ENCODE measurements at regions not wholly inside any gene's neighbourhood (a gene's known extent, or its start where the extent isn't known, plus 50 kb on each side); places are given as distances from the start of the nearest gene placed in this dataset.
"Not testable (repeated sequence)": the region's sequence is repeated elsewhere in the genome, so short reads cannot be mapped to it uniquely, and the experiment has no call there.

DNA sequence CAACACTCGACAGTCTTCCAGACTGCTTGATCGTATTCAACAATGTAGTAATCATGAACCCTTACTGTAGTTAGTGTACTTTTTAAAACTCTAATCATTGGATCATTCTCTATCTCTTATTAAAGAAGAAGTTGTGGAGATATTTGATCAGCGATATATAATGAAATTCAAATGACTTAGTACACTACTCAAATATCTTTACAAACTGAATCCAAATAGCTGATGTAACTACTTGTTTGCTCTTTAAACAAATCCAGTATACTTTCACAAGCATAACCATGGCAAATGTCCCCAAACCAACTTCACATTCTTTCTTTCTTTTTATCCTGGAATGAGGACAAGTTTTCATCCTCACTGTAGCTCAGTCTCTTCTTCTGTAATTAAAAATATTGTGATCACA lies 1569.9 kb upstream of the ADGRL3 start:
- DNase-seq = no peak

DNA sequence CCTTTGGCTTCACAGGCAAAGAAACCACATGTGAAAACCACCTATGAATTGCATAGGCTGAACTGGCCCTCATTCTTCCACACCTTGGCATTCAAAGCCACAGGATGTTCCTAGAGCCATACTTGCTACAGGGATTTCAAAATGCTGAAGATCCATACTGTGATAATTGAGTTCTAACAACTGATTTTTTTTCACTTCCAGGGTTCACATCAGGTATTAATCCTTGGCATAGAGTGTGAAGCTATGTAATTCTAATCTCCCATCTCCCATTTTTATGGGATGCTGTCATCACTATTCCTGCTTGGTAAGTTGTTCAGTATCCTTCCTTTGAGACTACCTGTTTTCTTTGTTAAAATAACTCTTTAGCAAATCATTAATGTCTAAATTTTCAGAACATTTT lies 1569.2 kb upstream of the ADGRL3 start:
- no peak for DNase-seq

DNA sequence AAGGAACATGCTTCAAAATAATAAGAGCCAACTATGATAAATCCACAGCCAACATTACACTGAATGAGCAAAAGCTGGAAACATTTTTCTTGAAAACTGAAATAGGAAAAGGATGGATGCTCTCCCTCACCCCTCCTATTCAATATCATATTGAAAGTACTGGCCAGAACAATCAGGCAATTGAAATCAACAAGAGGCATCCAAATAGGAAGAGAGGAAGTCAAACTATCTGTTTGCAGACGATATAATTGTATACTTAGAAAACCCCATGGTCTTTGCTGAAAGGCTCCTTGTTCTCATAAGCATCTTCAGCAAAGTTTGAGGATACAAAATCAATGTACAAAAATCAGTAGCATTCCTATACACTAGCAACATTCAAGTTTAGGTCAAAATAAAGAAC lies 1562.5 kb upstream of the ADGRL3 start:
- no peak for DNase-seq

DNA sequence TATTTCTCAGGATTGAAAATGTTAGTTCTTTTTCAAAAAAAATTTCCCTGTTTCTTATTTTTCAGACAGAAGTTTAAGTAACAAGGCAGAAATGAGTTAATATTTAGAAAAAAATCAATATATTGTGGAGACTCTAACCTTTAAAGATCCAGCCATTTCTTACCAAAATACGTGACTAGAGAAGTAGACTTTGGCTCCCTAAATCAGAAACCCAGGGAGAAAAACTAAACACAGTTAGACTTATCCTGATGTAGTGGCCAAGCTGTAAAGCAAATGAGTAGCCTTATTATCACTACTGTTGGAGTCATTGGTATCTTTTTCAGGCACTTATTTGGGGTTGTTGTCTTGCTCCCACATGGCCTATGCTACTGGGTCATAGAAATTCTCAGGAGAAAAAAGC lies 1556.4 kb upstream of the ADGRL3 start:
- DNase-seq = no peak

DNA sequence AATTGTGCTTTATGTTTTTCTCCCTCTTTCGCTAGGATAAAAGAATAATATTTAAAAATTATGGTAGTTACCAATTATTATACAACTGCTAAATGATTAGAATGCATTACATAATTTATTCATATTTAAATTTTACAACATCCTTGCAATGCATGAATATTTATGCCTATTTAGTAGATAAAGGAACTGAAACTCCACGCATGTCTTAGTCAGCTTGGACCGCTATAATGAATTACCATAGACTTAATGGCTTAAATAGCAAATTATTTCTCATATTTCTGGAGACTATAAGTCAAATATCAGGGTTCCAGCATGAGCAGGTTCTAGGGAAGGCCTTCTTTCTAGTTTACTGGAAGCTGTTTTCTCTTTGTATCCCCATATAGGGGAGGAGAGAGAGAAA lies 1555.4 kb upstream of the ADGRL3 start:
- no peak for DNase-seq

DNA sequence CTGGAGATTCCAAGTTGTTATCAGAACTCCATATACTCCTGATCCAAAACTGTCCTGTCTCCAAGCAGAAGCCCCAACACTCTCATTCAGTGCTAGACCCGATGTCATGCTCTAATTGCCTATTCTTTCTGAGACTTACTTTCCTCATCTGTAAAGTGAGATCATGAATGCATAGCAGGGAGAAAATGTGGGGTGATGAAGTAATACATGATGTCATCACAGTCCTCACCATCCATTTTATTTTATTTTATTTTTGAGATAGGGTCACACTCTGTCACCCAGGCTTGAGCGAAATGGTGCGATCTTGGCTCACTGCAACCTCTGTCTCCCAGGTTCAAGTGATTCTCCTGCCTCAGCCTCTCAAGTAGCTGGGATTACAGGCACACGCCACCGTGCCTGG lies 1554.0 kb upstream of the ADGRL3 start:
- DNase-seq = no peak

DNA sequence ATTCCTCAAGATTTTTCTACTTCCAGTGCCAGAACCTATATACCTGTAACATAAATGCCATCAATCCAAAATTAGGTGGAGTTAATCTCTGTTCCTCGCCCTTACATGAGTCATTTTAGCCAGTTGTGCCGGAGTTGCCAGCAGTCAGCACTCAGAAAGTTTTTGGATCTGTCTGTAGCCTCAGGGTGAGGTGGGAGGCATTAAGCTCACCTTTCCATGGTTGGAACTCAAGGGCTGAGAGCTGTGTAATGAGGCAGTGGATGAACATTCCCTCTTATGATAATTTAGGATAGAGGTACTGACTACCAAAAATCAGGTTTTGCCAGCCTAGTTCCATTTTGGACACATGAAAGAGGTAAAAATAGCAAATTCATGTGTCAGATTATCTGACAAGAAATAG lies 1553.1 kb upstream of the ADGRL3 start:
- DNase-seq = no peak

DNA sequence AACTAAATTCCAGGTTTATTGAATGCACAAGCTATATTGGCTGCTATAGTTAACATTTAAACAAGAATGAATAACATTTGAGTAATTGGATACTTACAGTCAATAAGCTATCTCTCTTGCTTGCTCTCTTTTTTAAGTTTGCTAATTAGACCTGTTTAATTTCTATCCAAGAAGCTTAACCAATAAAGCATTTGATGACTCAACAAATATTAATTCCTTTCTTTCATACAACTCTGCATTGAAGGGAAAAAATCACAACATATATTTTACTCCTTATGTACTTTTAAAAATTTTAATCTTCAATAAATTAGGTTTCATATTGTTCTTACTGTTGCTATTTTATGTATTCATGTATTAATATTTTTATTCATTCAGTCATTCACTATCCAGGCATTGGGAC lies 1552.6 kb upstream of the ADGRL3 start:
- no peak for DNase-seq

DNA sequence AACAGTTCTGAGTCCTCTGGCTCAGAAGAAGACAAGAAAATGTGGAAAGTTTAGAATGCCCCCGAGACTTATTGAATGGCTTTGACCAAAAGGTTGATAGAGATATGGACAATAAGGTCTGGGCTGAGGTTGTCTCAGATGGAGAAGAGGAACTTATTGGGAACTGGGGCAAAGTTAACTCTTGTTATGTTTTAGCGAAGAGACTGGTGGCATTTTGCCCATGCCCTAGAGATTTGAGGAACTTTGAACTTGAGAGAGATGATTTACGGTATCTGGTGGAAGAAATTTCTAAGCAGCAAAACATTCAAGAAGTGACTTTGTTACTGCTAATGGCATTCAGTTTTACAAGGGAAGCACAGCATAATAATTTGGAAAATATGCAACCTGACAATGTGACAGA lies 1549.3 kb upstream of the ADGRL3 start:
- DNase-seq = no peak

DNA sequence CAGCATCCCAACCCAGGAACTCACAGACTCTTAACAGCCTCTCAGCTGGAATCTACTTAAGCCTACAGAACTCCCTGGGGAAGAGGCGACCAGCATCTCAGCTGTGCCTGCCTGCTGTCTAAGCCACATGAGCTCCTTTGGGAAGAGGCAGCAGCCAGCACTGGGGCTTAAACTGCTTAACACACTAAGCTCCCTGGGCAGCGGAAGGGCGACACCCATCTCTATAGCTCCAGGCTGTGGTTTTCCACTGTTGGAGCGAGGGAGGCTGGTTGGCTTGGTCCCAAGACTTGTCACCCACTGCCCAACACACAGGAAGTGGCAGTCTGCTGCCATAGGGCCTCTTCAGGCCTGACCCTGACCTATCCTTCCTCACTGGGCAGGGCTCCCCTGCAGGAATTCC lies 1544.1 kb upstream of the ADGRL3 start:
- peak; percentile 36 for DNase-seq

DNA sequence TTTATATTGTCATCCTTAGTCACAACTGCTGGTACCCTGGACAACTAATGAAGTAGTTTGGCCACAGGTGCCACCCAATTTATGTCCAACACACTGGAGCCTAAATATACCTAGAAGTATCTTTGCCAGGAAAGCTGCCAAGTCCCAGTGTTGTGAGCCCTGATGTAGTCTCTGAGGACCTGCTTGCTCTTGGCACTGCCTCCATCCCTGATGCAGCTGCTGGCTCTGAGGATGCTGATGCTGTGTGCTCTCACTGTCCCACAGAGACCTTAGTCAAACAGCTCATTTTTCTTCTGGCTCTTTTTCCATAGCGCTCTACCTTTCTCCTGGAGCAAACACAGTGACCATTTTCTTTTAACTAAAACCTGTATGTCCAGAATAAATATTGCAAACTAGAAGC lies 1535.4 kb upstream of the ADGRL3 start:
- DNase-seq = no peak

DNA sequence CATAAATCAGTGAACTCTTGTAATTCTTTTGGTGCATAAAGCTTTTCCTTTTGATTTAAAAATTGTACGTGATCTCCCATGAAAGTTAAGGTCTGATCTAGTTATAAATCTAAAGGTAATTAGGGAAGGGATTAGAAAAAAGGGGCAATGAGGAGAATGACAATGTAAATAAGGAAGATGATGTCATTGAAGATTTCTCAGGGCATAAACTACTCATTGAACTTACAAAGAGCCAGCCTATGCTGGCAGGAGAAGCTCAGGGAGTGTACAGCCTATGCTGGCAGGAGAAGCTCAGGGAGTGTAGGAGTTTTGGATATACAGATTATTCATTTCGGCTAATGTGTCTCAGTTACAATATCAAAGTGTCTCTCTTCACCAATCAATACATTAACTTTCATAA lies 1533.5 kb upstream of the ADGRL3 start:
- no peak for DNase-seq

DNA sequence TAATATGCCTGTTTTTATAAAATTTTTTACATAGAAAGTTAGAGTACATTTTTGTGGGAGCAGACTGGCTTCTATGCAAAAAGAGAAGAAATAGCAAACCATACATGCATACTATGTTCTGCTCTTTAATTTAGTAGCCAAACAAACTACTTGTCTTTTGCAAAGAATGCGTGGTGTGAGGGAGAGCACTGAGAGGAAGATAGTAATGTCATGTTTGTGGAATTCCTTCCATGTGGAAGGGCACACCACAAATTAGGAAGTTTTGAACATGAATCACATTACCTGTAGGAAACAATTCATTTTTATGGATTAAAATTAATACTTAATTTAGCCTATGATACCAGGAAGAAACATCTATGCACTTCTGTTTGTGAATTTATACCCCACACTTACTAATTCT lies 1529.1 kb upstream of the ADGRL3 start:
- DNase-seq = no peak

DNA sequence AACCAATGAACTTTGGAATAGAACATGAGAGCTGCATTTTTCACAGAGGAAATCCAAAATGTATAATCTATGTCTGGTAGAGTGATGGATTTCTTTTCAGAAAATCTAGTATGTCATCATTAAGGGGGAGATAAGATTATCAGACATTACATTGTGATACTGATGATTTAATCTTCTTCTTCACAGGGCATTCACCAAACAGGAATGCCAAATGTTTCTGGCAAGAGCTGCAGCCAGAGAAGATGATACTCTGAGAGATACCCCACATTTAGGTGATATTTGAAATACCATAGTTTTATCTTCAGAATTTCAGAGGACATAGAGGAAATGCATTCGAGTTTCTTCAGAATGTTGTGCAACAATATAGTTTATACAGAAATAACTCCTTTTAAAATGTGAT lies 1523.7 kb upstream of the ADGRL3 start:
- no peak for DNase-seq

DNA sequence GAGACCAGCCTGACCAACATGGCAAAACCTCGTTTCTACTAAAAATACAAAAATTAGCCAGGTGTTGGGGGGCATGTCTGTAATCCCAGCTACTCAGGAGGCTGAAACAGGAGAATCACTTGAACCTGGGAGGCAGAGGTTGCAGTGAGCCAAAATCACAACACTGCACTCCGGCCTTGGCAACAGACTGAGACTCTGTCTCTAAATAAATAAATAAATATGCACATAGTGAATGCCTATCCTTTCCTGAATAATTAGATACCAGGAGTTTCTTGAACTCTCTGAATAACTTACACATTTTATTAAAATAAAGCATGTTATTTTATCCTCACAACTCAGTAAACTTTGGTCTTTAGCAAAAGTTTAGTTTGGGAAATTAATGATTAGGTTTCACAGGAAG lies 1523.1 kb upstream of the ADGRL3 start:
- DNase-seq = not testable (repeated sequence)

DNA sequence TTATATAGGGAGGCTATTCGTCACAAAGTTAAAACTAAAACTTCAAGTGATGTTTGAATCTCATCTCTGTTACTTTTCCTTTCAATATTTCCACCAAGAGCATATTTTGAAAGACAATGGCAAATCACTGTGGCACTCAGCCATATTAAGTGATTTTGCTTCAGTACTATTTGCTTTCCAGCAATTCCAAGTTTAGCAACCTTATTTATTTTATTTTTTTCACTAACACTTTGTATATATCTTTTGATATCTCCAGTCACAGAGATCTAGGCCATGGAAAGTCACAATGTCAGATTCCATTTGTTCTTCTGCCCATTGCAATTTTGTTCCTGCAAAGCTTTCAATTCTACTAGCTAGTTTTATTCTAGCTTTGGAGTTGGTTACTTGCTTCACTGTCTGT lies 1514.5 kb upstream of the ADGRL3 start:
- no peak for DNase-seq

DNA sequence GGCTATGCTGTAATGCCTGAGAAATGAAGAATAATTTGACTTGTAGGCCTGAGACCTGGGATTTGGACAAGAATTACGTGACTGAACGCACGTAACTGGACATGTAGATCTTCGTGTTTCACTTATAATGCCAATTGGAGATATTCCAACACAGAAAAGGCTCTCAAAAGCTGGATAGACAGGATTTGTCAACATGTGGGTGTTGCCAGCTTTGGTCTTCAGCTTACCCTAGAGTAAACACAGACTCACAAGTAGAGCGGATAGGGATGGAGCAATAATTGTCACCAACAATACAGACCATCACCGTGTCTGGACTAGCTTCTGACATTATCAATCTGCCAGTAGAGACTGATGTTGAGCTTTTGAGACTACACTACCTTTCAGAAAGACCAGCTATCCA lies 1511.0 kb upstream of the ADGRL3 start:
- no peak for DNase-seq

DNA sequence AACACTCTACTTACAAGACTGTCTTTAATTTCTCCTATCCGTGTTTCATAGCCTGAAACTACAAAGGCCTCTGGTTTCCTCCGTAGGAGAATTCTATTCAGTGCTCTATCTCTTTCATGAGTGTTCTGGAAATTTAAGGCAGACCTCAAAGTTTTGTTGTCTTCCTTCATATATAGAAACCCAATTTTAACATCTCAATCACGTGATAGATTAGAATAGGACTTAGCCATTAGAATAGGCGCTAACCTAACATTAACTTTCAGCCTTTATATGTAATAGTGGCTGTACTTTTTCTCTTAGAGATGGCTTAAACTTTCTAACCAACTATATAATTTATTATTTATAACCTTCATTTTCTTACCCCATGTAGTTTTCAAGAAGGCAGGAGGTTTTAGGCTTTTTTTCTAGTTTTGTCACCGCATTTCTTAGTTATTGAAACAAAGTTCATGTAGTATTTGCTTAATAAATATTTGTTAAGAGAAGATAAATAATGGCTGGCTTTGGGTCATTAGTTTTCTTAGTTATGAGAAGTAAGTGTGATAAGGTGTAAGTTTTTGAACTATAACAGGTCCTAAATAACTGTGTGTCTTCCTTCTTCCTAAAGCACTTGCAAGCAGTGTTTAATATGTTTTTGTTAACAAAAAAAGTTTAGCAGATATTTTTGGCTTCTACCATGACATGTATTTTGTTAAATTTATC lies 1504.6 kb upstream of the ADGRL3 start:
- DNase-seq = no peak

DNA sequence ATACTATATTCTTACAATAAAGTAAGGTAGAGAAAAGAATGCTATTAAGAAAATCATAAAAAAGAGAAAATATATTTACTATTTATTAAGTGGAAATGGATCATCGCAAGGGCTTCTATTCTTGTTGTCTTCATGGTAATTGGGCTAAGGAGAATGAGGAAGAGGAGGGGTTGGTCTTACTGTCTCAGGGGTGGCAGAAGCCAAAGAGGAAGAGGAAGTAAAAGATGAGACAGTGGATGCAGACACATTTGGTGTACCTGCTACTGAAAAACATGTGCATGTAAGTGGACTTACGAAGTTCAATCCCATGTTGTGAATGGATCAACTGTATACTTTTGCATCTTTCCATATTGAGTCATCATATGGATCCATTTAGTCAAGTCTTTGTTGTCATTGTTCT lies 1502.1 kb upstream of the ADGRL3 start:
- no peak for DNase-seq

DNA sequence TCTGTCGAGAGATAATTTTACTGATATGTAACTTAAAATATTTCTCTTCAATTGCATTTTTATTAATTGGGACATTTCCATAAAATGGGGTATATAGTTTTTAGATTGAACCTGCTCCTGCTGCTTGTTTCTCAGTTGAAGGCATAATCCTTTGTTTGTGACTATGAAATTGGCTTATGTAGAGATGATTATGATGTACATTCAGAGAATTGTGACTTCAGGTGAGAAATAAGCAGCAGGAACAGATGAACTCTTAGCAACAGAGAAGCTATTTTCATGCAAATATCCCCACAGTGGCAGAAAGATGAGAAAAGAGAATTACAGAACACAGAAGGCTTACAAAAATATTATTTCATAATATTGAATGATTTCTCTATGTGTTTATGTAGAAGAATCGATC lies 1499.5 kb upstream of the ADGRL3 start:
- DNase-seq = no peak

DNA sequence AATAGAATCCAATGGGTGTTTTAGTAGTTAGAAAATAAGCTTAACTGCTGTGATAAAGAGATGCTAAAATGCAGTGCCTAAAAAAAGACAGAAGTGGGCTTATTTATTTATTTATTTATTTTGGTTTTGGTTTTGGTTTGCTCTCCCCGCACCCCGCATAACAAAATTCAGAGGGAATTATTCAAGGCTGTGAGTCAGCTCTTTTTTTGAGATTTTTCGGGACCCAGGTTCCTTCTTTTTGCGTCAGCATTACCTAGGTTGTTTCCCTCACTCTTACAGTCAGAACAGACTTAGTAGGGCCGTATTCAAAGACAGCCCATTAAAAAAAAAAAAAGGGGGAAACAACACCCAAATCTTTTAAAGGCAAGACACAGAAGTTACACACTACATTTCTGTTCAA lies 1495.5 kb upstream of the ADGRL3 start:
- no peak for DNase-seq

DNA sequence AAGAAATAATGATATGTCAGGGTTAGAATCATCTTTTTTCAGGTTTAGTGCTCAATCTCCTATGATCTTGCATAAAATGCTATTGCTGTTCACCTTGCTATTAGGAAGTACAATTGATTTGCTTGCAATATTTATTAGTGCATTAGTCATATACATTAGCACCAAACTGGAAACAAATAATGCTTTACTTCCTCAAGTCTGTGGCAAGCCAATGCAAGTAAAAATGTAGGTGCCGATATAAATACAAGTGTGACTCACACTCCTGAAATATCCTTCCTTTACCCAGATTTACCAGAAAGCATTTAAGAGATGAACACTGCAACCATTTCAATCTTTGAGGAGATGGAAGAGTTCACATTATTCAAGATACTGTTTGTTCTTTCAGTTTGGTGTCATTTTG lies 1487.7 kb upstream of the ADGRL3 start:
- no peak for DNase-seq

DNA sequence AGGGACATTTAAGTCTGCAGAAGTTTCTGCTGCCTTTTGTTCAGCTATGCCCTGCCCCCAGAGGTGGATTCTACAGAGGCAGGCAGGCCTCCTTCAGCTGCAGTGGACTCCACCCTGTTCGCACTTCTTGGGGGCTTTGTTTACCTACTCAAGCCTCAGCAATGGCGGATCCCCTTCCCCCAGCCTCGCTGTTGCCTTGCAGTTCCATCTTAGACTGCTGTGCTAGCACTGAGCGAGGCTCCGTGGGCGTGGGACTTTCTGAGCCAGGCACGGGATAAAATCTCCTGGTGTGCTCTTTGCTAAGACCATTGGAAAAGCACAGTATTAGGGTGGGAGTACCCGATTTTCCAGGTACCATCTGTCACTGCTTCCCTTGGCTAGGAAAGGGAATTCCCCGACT lies 1475.8 kb upstream of the ADGRL3 start:
- not testable (repeated sequence) for DNase-seq

DNA sequence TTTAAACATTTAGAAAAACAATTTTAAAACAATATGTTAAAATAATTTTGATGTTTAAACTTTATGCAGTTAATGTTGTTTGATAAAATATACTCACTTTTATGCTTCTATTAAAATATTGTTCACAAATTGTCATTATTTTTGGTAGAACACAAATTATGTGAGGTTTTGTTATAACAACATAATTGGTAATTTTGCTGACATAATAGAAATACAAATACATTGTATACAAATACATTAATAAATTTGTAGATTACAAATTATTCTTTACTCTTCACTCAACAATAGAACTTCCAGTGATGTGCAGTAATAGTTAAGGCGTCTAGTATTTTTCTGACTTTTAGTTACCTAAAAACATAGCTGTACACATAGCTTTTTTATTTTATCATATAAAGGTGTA lies 1472.4 kb upstream of the ADGRL3 start:
- no peak for DNase-seq

DNA sequence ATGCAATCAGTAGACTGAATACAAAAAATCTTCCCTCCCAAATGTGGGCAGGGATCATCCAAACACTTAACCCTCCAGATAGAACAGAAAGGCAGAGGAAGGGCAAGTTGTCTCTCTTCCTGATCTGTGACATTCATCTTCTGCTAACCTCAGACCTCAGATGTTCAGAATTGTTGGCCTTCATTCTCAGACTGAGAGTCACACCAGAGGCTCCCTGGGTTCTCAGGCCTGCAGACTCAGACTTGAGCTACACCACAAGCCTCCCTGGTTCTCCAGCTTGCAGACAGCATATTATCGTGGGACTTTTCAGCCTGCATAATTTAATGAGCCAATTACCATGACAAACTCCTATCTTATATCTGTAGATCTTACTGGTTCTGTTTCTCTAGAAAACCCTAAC lies 1471.6 kb upstream of the ADGRL3 start:
- no peak for DNase-seq

DNA sequence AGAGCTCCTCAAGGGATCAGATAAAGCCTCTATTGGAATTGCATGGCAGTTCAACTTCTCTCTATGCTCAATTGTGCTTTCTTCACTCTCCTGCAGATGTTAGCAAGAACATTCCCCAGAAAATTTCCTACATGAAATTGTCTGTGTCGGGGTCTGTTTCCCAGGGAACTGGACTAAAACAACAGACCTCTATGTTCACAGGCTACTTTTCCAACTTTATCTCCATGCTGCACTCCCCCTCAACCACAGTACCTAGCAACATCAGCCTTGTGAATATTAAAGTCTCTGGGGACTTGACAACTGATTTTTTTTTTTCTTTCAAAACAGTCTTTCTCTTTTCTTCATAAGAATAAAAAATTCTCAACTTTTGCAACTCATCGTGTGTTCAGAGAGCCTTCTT lies 1470.8 kb upstream of the ADGRL3 start:
- DNase-seq = no peak

All from T1000 (cell line).